Keratinocyte (primary cell): ENCODE measurements at regions not wholly inside any gene's neighbourhood (a gene's known extent, or its start where the extent isn't known, plus 50 kb on each side); places are given as distances from the start of the nearest gene placed in this dataset.

Experiments
- DNase-seq: peaks from one replicate; pipeline ENCODE4 v3.0.0-alpha.2; 2011; ENCODE audit warnings: low read depth, missing footprints, low spot score
- FAIRE-seq: peaks from 2 replicates; lab custom pipeline; 2011; peaks lifted over from hg19 to GRCh38; lab: Jason Lieb, UNC
- H2AFZ ChIP-seq: 2 replicates; pipeline ENCODE4 v1.6.0; 2012; ENCODE audit warnings: low read length, control low read depth, inconsistent platforms; ENCODE audit not compliant: control insufficient read depth
- H3K27ac ChIP-seq: 2 replicates; pipeline ENCODE4 v1.5.1; 2011; ENCODE audit warnings: low read length; ENCODE audit not compliant: control insufficient read depth, insufficient read depth
- H3K27me3 ChIP-seq: 3 replicates; pipeline ENCODE4 v1.6.0; 2011; ENCODE audit warnings: low read length; ENCODE audit not compliant: control insufficient read depth, insufficient read depth; ENCODE audit errors: extremely low read depth
- H3K36me3 ChIP-seq, 2 experiments: 2 replicates in 1 of 2; 3 replicates in 1 of 2; pipeline ENCODE4 v1.5.1; 2011; ENCODE audit warnings: low read length in 2 of 2, mild to moderate bottlenecking in 1 of 2; ENCODE audit not compliant: control insufficient read depth in 2 of 2, insufficient read depth in 2 of 2; ENCODE audit errors: extremely low read depth in 1 of 2
- H3K4me1 ChIP-seq: 3 replicates; pipeline ENCODE4 v1.5.1; 2011; ENCODE audit warnings: low read length; ENCODE audit not compliant: control insufficient read depth, insufficient read depth; ENCODE audit errors: extremely low read depth
- H3K4me2 ChIP-seq: 3 replicates; pipeline ENCODE4 v1.6.0; 2011; ENCODE audit warnings: low read depth, low read length; ENCODE audit not compliant: control insufficient read depth, insufficient read depth; ENCODE audit errors: extremely low read depth
- H3K4me3 ChIP-seq, 3 experiments: fragments of 200-600 bp in 1 of 3; sonication (generic) in 1 of 3; 2 replicates in 2 of 3; 3 replicates in 1 of 3; pipeline ENCODE4 v1.5.1; 2011 to 2016; ENCODE audit warnings: low read length in 3 of 3, mild to moderate bottlenecking in 3 of 3, control low read depth in 2 of 3, inconsistent platforms in 1 of 3, low read depth in 1 of 3, mixed read lengths in 1 of 3, mixed run types in 1 of 3, moderate library complexity in 1 of 3; ENCODE audit not compliant: control insufficient read depth in 2 of 3, insufficient read depth in 2 of 3; ENCODE audit errors: extremely low read depth in 1 of 3
- H3K79me2 ChIP-seq: 2 replicates; pipeline ENCODE4 v1.6.0; 2012; ENCODE audit warnings: low read length; ENCODE audit not compliant: control insufficient read depth, insufficient read depth
- H3K9ac ChIP-seq: 3 replicates; pipeline ENCODE4 v1.6.0; 2011; ENCODE audit warnings: low read length; ENCODE audit not compliant: control insufficient read depth, insufficient read depth; ENCODE audit errors: extremely low read depth
- H3K9me1 ChIP-seq: 3 replicates; pipeline ENCODE4 v1.6.0; 2011; ENCODE audit warnings: low read length; ENCODE audit not compliant: control insufficient read depth, insufficient read depth; ENCODE audit errors: extremely low read depth
- H3K9me3 ChIP-seq: 2 replicates; pipeline ENCODE4 v1.5.1; 2012; ENCODE audit warnings: low read depth, low read length; ENCODE audit not compliant: control insufficient read depth
- H4K20me1 ChIP-seq: 3 replicates; pipeline ENCODE4 v1.6.0; 2011; ENCODE audit warnings: low read length; ENCODE audit not compliant: control insufficient read depth, insufficient read depth; ENCODE audit errors: extremely low read depth
- CTCF ChIP-seq, 3 experiments: IDR thresholded peaks in 1 of 3; conservative IDR thresholded peaks in 1 of 3; optimal IDR thresholded peaks in 1 of 3; 2 replicates in 2 of 3; 3 replicates in 1 of 3; pipeline versions ENCODE3 to v1.5.1; 2011; ENCODE audit warnings: low read length in 3 of 3, mild to moderate bottlenecking in 3 of 3, moderate library complexity in 2 of 3, control low read depth in 1 of 3, inconsistent platforms in 1 of 3; ENCODE audit not compliant: insufficient read depth in 2 of 3; ENCODE audit errors: extremely low read depth in 1 of 3
- EZH2 ChIP-seq: IDR thresholded peaks from one replicate; pipeline ENCODE4 v1.6.1; 2012; ENCODE audit warnings: inconsistent platforms, mild to moderate bottlenecking, low read length, moderate library complexity
- dilution Hi-C: fragments of 300-500 bp; cut with MboI; formaldehyde crosslinking; loops from one replicate; pipeline ENCODE4 v1.7.0; 2020; ENCODE audit warnings: low sequenced_read_pairs; ENCODE audit not compliant: extremely low pct_ligation_motif_present

GRCh38 chr15:87573039-87573438, 683.5 kb downstream of the NTRK3 start:
- Histone ChIP-seq H3K4me3 (no peak overlapping the region), H3K9me1 (no peaks in the 10 kb centered on the region), H3K4me2 (no peak overlapping the region), H3K9ac (no peak overlapping the region), H2AFZ (no peak overlapping the region), H3K36me3 (no peaks in the 10 kb centered on the region), H3K27ac (no peak overlapping the region), H4K20me1 (no peaks in the 10 kb centered on the region), H3K27me3 (no peaks in the 10 kb centered on the region), H3K79me2 (no peaks in the 10 kb centered on the region), H3K4me1 (no peaks in the 10 kb centered on the region), H3K9me3 (no peaks in the 10 kb centered on the region)
- FAIRE-seq, result no peak
- DNase-seq, result no peak
- dilution Hi-C loops, result no loop called here
- TF ChIP-seq EZH2, result no peak
- no peak for TF ChIP-seq CTCF (optimal IDR thresholded peaks at IDR 0.05 in 1 of 3, IDR thresholded peaks at IDR 0.05 in 1 of 3, conservative IDR thresholded peaks at IDR 0.05 in 1 of 3; ENCODE audit: extremely low read depth in 1 of 3, insufficient read depth in 2 of 3, low read length in 3 of 3)

GRCh38 chr15:87572381-87572910, 684.1 kb downstream of the NTRK3 start:
- H2AFZ ChIP-seq, result no peak overlapping the region
- FAIRE-seq (no peak), DNase-seq (no peak)
- H3K9ac ChIP-seq, result no peak overlapping the region
- H3K4me1 ChIP-seq, result no peaks in the 10 kb centered on the region
- H3K4me2 ChIP-seq, result no peak overlapping the region
- TF ChIP-seq CTCF (optimal IDR thresholded peaks at IDR 0.05 in 1 of 3, IDR thresholded peaks at IDR 0.05 in 1 of 3, conservative IDR thresholded peaks at IDR 0.05 in 1 of 3; ENCODE audit: extremely low read depth in 1 of 3, insufficient read depth in 2 of 3, low read length in 3 of 3) (no peak), EZH2 (no peak)
- no peaks in the 10 kb centered on the region for H3K36me3 ChIP-seq
- H3K27me3 ChIP-seq, result no peaks in the 10 kb centered on the region
- no peaks in the 10 kb centered on the region for H3K9me1 ChIP-seq
- H3K4me3 ChIP-seq, result no peak overlapping the region
- no peak overlapping the region for H3K27ac ChIP-seq
- dilution Hi-C loops, result no loop called here
- no peaks in the 10 kb centered on the region for H4K20me1 ChIP-seq
- H3K9me3 ChIP-seq, result no peaks in the 10 kb centered on the region
- no peaks in the 10 kb centered on the region for H3K79me2 ChIP-seq
